NCI-H460 (cell line): ENCODE measurements at regions not wholly inside any gene's neighbourhood (a gene's known extent, or its start where the extent isn't known, plus 50 kb on each side); places are given as distances from the start of the nearest gene placed in this dataset.
"Not testable (repeated sequence)": the region's sequence is repeated elsewhere in the genome, so short reads cannot be mapped to it uniquely, and the experiment has no call there.

Experiments
- DNase-seq: peaks from one replicate; pipeline ENCODE4 v3.0.0-alpha.2; 2016; ENCODE audit warnings: low read depth; ENCODE audit errors: extremely low read depth

DNA sequence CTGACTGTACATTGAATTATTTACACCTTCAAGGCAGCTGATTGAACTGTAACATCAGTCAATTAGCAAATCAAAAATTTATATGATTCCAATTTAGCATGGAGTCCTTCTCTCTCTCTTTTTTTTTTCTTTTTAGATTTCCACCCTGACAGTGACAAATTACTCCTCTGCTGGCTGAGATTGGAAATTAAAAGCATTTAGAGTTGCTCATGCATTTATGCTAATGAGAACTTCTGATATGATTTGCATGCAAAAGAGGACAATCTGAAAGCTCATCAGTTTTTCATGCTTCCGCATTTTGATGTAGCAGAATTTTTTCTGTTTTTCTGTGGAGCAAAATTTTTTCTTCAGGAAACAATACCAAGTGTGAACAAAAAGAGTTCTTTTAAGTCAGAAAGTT is 130.5 kb upstream of the NOX3 start:
- DNase-seq = no peak

DNA sequence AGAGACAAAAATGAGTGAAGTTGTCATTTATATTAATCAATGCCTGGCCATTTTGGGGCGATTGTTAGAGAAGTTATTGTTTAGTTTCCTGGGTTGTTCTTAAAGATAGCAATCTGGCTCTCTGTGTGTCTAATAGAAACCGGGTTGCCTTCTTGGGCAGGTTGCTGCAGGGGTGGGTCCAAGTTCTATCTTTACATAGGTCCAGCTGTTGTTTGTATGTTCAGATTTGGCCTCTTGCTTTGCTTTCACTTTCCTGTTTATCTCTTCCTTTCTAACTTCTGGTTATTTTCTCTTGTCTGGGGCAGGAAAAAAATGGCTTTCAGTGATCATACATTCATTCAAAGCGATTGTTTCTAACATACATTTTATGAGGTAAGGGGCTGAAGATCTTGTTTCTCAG is 128.4 kb upstream of the NOX3 start:
- no peak for DNase-seq

DNA sequence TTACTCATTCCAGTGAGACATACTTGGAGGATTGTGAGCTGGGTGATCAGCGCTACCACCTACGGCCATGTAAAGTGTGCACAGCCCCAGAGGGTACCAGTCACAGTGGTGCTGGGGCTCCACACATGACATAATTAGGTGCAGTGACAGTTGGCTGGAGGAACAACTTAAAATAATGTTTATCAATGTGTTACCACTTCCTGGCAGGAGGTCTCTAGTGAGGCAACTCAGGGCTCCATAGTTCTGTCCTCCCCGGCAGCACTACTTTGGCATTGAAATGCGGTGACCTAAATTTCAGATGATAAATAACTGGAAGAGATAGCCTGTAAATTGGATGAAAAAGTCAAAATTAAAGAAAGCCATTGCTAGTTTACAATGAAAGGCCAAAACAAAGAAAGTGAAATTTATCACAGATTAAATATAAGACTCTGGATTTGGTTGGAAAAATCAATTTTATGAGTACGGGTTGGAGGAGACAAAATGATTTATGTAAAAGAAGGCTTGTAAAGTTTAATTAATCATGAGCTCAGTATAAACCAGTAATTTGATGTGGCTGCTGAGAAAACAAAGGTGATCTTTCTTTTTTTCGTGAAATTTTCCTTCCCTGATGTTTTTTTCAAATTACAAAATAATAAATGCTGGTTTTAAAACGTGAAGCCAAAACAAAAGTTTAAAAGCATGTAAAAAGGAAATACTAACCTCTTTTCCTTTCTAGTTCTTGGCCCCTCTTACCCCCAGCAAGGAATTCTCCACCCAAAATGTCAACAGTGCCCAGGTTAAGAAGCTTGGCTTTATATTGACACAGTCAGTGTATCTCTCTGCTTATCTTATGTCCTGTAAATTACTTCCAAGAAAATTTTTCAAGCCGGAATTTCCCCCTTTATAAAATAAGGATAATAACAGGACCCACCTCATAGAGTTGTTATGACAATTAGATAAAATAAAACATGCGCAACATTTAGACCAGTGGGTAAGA is 126.7 kb upstream of the NOX3 start:
- DNase-seq = no peak

DNA sequence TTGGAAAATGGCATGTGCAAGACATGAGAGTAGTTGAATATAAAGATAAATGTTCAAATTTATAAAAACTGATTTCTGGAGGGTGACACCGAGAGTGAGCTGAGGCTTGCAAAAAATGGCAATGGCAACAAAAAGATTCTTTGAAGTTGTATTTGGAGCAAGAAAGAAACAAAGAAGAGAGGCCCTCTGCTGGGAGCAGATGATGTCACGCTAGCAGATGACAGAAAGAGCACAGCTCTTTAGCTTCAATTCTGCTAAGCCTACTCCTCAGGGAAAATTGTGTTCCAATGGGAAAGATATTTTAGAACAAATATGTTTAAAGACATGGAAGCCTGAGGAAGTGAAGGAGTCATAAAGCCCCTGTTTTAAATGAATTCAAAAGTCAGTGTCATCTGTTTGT is 125.3 kb upstream of the NOX3 start:
- DNase-seq = no peak

DNA sequence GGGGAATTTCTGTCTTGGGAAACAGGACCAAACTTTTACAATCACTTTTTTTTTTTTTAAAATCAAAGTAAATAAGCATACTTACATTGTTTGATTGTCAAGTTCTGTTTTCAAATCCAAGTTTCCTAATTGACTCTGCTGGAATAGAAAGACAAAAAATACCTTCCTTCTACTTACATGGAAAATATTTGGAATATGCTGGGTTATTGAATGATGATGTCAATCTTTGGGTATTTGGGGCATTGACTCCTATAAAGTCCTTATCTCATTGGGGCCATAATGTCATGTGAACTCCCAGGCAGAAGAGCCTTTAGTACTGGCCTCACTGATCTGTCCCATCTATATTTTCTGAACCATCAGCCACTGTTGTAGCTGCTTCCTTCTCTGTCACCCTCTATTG is 122.6 kb upstream of the NOX3 start:
- no peak for DNase-seq

DNA sequence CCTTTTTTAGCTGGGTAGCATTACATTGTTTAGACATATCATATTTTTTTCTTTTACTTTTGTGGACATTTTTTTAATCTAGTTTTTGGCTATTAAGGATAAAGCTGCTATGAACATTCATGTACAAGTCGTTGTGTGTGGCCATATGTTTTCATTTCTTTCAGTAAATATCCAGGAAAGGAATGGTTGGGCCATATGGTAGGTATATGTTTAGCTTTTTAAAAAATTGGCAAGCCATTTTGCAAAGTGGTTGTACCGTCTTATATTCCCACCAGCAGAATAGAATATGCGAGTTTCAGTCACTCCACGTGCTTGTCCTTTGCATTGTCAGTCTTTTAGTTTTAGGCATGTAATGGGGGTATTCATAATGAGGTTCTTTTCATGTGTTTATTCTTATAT is 106.3 kb upstream of the NOX3 start:
- no peak for DNase-seq

DNA sequence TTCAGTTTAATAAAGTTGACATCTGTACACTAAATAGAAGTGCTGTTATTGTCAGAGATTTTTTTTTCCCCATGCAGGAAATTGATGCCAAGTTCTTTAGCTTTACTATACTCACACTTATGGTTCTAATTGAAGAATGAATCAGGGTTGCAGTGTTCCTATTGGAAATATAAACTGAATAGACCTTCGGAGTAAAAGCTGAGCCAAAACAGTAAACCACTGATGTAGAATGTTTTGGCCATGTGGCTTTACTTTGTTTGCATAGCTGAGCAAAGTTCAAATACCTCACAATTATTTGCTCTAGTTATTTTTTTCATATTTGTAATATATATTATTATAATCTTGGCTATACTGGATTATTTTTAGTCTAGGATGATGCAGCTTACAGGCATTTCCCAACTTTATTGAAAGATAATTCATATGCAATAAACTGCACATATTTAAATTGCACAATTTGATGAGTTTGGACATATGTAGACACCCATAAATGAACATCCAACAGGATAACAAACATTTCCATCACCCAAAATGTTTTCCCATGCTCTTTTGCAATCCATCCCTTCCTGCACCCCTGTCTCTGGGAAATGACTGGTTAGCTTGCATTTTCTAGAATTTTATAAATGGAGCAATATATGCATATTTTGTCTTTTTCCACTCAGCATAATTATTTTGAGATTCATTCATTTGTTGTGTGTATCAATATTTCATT is 105.8 kb upstream of the NOX3 start:
- no peak for DNase-seq

DNA sequence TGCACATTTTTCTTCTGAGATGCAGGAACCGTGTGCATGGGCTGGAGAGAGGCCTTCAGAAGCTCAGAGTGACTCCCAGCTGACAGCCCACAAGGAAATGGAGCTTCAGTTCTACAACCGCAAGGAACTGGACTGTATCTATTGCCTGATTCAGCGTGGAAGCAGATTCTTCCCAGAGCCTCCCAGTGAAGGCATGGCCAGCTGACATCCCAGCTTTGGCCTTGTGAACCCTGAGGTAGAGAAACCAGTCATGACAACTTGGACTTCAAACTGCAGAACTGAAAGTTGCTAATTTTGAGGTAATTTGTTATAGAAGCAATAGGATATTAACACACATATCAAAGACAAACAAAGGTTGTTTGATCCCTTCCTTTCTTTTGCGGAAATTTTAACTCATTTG is 94.3 kb upstream of the NOX3 start:
- no peak for DNase-seq

DNA sequence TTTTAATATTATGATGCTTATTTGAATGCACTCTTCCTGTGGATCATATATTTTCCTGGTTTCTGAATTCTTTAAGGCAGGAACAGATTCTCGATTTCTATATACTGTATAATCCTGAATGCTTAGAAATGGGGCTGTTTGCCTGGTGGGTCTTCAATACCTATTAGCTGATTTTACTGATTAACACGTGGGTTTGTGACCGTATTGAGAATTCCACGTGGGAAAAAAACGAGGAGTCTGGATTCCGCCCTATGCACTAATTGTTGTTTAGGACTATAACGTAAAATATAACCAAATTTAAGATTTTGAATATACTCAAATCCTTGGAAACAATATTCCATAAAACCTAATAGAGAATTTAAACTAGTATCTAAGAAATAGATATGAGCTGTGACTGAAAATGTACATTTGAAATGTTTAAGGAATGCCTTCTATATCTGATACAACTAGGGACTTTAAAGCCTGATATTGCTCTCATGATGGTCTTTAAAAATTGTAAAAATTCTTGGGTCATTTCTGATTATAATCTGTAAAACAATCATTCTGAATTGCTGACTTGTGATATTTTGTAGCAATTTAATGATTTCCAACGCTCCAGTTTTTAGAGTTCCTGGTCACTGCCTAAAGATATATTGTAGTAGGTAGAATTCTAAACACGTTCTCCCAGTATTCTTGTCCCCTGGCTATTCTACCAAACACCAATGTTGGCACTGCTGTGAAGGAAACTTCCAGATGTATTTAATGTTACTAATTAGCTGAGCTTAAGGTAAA is 93.6 kb upstream of the NOX3 start:
- no peak for DNase-seq

DNA sequence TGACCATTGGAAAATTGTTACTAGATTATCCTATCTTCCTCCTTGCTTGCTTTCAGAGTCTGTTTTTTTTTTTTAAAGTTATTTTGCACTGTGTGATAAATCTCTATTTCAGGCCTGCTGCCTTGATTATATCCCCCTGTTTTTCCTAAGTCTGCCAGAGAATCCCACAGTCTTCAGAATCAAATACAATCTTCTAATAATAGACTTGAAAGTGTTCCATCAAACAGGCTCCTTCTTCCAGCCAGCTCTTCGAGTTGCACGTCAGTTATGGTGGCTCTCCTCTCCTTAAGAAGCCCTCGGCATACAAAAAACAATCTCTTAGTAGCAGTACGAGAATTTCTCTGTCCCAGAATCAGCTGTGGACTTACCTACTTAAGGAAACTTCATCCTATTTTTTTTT is 92.9 kb upstream of the NOX3 start:
- DNase-seq = no peak

DNA sequence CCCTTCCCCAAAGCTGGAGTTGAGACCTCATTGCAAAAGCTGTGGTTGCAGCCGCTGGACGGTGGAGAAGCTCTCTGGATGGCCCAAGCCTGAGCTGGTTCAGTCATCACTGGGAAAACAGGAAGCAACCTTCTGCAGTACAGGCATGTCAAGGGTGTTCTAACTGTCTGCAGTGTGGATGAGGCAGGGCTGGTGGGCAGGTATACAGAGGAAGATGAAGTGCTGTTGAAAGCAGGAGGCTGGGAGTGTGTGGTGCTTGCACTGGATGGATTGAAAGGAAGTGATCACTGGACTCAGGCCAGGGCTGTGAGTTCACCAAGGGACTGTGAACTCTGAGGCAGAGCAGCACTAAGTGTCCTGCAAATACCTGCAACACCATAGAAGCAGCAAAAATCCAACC is 89.0 kb upstream of the NOX3 start:
- DNase-seq = no peak

DNA sequence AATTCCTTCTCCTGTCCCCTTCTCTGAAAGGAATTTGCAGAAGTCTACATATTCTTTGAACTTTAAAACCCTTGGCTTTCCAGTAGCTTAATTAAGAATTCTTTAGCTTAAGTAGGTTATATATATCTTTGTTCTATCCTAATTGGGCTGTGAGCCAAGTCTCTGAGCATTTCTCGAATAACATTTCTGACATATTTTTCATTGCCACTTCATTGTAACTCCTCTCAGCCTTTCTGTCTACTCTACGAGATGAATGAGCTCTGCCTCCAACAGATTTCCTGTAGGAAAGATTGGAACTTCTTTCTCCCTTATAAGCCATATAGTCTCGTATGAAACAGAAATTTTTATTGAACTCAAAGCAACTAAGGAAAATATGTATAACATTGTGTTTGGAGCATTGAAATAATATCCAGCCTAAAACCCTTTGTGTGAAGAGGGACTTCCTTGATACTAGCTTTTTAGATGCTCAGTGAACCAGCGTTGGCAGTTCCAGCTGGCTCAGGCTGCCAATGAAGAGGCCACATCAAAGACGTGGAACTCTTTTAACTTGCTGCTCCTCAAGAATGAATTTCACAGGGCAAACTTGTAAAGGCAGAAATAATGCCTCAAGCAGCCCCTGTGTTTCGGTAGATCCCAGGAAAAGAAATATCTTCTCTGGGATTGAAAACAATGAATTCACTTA is 87.7 kb upstream of the NOX3 start:
- no peak for DNase-seq

DNA sequence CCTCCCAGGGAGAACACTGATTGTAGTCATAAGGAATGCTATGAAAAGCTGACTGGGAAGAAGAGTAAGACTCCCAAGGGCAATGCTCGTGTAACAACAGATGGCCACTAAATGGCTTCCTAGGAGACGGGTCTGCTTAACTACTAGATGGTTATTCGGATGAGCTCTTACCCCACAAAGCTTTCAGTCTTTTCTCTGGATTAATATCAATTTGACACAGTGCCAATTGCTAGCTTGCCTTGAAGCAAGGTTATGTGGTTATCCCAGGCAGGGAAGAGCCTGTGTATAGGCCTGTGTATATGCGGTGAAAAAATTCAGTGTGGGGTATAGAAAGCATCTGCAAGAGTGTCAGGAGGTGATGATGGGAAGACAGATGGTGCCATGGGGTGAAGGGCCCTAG is 86.4 kb upstream of the NOX3 start:
- no peak for DNase-seq

DNA sequence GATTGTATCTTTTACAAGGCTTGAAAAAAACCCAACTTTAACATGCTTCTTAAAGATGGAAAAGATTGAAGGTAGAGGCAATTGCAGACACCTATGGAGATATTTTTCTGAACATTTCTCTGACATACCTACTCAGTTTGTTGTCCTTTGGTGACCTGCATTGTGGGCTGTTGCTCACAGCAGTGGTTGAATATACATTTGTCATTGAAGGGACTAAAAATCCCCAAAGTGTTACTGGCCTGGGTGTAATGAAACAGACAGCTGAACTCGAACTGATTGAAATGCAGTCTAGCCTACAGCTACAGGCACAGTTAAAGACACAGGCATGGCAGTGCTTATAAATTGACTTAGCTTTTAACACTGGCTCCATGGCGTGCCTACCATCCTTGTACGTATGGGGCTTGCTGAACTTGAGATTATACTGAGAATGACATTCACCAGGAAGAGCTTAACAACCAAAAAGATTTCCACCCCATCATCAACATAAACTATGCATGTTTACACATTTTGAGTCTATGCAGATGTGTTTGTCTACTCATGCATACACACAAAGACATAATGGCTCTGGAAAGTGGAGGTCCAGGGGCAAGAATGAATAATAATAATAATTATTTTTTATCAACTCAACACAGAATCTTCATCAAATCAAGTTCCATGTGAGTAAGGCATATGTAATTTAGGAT is 83.2 kb upstream of the NOX3 start:
- no peak for DNase-seq

DNA sequence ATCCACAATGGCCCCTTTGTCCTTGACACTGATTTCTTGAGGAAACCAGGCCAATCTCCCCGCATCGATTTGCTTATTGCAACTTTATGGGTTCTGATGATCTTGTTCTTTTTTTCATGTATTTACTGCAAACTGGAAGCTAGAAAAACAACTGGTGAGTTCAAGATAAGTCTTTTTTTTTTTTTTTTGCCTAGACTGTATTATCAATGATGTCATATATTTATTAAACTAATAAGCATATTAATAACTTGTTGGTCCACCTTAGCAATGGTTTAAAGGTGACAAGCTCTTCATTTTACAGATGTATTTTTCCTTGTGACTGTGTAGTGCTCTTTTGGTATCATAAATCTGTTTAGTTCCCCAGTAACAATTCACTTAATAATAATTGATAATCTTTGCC is 79.0 kb upstream of the NOX3 start:
- DNase-seq = no peak

DNA sequence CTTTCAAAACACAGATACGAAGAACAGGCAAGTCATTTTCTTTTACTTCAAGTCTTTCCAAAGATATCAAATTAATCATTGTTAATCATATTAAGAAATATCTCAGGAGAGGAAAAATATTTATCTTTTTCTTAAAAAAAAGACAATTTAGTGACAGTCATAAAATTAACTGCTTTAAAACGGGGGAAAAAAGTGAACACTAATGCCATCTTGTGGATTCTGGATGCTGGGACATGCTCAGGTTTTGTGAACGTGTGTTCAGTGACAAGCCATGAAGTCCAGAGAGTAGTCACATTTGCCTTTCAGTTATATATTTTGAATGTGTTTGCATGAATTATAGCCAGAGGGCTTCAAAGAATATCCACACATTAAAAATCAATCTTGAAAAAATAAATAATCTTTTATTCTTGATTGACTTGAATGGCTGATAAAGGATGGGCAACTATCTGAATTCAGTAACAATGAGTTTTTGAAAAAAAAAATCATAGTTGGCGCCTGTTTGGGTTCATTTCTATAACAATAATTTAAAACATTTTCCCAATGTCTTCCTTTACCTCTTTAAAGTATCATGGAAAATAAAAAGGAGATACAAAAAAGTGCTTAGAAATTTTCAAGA is 74.7 kb upstream of the NOX3 start:
- peak; percentile 32 for DNase-seq

DNA sequence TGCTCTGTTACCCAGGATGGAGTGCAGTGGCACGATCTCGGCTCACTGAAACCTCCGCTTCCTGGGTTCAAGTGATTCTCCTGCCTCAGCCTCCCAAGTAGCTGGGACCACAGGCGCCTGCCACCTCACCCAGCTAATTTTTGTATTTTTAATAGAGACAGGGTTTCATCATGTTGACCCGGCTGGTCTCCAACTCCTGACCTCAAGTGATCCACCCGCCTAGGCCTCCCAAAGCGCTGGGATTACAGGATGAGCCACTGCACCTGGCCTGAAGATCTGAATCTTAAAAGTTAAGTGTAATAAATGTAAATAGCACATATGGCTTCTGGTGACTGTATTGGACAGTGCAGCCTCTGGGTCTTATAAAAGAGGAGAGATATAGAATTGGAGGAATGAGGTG is 74.2 kb upstream of the NOX3 start:
- DNase-seq = not testable (repeated sequence)

DNA sequence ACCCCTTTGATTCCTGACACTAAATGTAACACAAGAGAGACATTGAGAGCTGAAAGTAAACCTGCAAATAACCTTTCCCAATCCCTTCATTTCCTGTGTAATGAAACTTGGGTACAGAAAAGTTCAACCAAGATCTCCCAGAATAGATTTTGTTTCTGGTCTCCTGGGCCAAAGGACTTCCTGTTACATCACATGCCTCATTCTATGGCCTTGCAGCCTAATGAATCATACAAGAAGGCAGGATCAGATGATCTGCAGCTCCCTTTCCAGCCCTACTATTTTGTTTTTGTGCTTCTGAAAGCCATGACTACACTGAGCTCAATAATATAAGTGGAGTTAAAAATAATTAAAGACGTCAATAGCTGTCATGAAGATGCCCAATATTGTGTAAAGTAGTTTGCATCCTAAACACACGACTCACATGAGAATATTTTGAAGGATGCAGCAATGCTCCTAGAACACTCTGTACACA is 73.4 kb upstream of the NOX3 start:
- no peak for DNase-seq

DNA sequence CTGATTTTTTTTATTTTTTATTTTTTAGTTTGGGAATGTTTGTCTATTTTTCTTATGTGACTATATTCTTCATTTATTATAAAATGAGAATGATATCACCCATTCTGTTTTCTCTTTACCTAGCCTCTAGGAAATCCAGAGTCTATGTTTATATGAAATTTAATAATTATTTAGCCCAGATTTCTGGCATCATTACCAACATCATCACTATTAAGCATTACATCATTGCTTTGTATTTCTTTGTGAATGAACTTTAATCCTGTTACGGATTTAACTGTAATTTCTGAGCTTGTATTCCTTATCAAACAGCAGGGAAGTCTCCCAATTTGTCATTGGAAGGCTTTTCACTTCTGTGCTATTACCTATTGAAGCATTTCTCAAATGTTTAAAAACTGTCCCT is 72.7 kb upstream of the NOX3 start:
- DNase-seq = no peak

DNA sequence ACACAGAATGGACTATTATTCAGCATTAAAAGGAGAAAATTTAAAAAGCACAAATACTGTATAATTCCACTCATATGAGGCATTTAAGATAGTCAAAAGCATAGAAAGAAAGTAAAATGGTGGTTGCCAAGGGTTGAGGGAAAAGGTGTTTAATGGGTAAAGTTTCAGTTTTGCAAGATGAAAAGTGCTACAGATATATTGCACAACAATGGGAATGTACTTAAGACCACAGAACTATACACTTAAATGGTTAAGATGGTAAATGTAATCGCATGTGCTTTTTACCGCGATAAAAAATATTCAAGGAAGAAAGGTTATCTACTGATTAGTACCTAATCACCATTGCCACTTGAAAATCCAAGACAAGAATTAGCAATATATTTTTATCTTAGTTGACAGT is 71.8 kb upstream of the NOX3 start:
- DNase-seq = no peak
